Endodermal cell (in vitro differentiated cells): ENCODE measurements at regions not wholly inside any gene's neighbourhood (a gene's known extent, or its start where the extent isn't known, plus 50 kb on each side); places are given as distances from the start of the nearest gene placed in this dataset.

Experiments used
- DNase-seq: peaks from one replicate; pipeline ENCODE4 v3.0.0-alpha.2; 2017
- H3K27ac ChIP-seq: 2 replicates; pipeline ENCODE4 v1.5.1; 2013; ENCODE audit warnings: mild to moderate bottlenecking, low read depth, low read length, moderate library complexity
- H3K27me3 ChIP-seq: 2 replicates; pipeline ENCODE4 v1.6.1; 2013; ENCODE audit warnings: mild to moderate bottlenecking, low read length, moderate library complexity; ENCODE audit not compliant: insufficient read depth, control insufficient read depth, poor library complexity, severe bottlenecking
- H3K36me3 ChIP-seq: 2 replicates; pipeline ENCODE4 v1.7.0; 2013; ENCODE audit warnings: mild to moderate bottlenecking, low read length, moderate library complexity; ENCODE audit not compliant: control insufficient read depth, insufficient read depth
- H3K4me1 ChIP-seq: one replicate; pipeline ENCODE4 v1.7.0; 2013; ENCODE audit warnings: low read length; ENCODE audit not compliant: control insufficient read depth, insufficient read depth
- H3K4me3 ChIP-seq: 2 replicates; pipeline ENCODE4 v1.5.1; 2013; ENCODE audit warnings: mild to moderate bottlenecking, low read length, moderate library complexity
- H3K9ac ChIP-seq: 2 replicates; pipeline ENCODE4 v1.6.1; 2013; ENCODE audit warnings: mild to moderate bottlenecking, low read length, moderate library complexity; ENCODE audit not compliant: poor library complexity, severe bottlenecking; ENCODE audit errors: extremely low read depth
- H3K9me3 ChIP-seq: 2 replicates; pipeline ENCODE4 v1.6.1; 2013; ENCODE audit warnings: mild to moderate bottlenecking, low read length, moderate library complexity; ENCODE audit not compliant: control insufficient read depth
- H3K27ac Mint-ChIP-seq: 2 replicates; pipeline ENCODE4 v1.8.0; 2020; ENCODE audit warnings: mixed read lengths
- H3K27me3 Mint-ChIP-seq: 2 replicates; pipeline ENCODE4 v1.8.0; 2021; ENCODE audit warnings: mild to moderate bottlenecking, mixed read lengths; ENCODE audit not compliant: insufficient read depth
- H3K36me3 Mint-ChIP-seq: 2 replicates; pipeline ENCODE4 v1.8.0; 2020; ENCODE audit warnings: low read depth, mixed read lengths
- H3K4me1 Mint-ChIP-seq: 2 replicates; pipeline ENCODE4 v1.8.0; 2020; ENCODE audit warnings: mixed read lengths
- H3K4me3 Mint-ChIP-seq: 2 replicates; pipeline ENCODE4 v1.8.0; 2020; ENCODE audit warnings: mild to moderate bottlenecking, moderate library complexity, mixed read lengths
- H3K9me3 Mint-ChIP-seq: 2 replicates; pipeline ENCODE4 v1.8.0; 2020; ENCODE audit warnings: mild to moderate bottlenecking, mixed read lengths
- CTCF ChIP-seq: fragments of 200-600 bp; sonication (generic); conservative IDR thresholded peaks from 2 replicates; pipeline ENCODE4 v1.5.0; 2021; ENCODE audit warnings: antibody characterized with exemption, mild to moderate bottlenecking
- whole genome bisulfite sequencing, 2 experiments: methylation state at CpG; one replicate each; pipeline versions ENCODE4 v1.1.5 to v1.1.7; 2013; ENCODE audit warnings: missing lambda C conversion rate in 2 of 2, mixed read lengths in 1 of 2; ENCODE audit not compliant: insufficient coverage in 1 of 2, insufficient read length in 1 of 2; 5-methylcytosine and 5-hydroxymethylcytosine counted together

- no peaks in the 10 kb centered on the region for H3K36me3 ChIP-seq
- H3K27ac ChIP-seq: no peak overlapping the region
- H3K9ac ChIP-seq: no peak overlapping the region
- Mint-ChIP-seq H3K36me3 (no peaks in the 10 kb centered on the region), H3K27me3 (no peaks in the 10 kb centered on the region), H3K4me3 (no peak overlapping the region), H3K9me3 (no peaks in the 10 kb centered on the region), H3K27ac (no peak overlapping the region), H3K4me1 (no peaks in the 10 kb centered on the region)
- WGBS, 2 experiments: 90 to 100% methylated on average over 4 of the region's 4 CpGs
- no peak for TF ChIP-seq CTCF
- H3K27me3 ChIP-seq: no peaks in the 10 kb centered on the region
- no peaks in the 10 kb centered on the region for H3K9me3 ChIP-seq
- no peaks in the 10 kb centered on the region for H3K4me1 ChIP-seq
- no peak for DNase-seq
- no peak overlapping the region for H3K4me3 ChIP-seq
Observed at GRCh38 chr4:20196476-20196875, 55.2 kb upstream of the SLIT2 start.

- no peak for TF ChIP-seq CTCF
- DNase-seq: no peak
- H3K9me3 Mint-ChIP-seq: peaks cover under 1% of the 10 kb centered on the region
- no peak overlapping the region for H3K4me3 Mint-ChIP-seq
- Histone ChIP-seq H3K9ac (no peak overlapping the region), H3K4me1 (no peaks in the 10 kb centered on the region), H3K36me3 (no peaks in the 10 kb centered on the region), H3K9me3 (no peaks in the 10 kb centered on the region), H3K27ac (no peak overlapping the region), H3K4me3 (no peak overlapping the region), H3K27me3 (no peaks in the 10 kb centered on the region)
- H3K27ac Mint-ChIP-seq: no peak overlapping the region
- H3K27me3 Mint-ChIP-seq: no peaks in the 10 kb centered on the region
- no peaks in the 10 kb centered on the region for H3K4me1 Mint-ChIP-seq
- no peaks in the 10 kb centered on the region for H3K36me3 Mint-ChIP-seq
Observed at GRCh38 chr4:20195071-20195885, 56.4 kb upstream of the SLIT2 start.

GRCh38 chr4:20194123-20195013, 57.3 kb upstream of the SLIT2 start:
- no peaks in the 10 kb centered on the region for H3K4me1 ChIP-seq
- H3K27ac Mint-ChIP-seq: no peak overlapping the region
- no peaks in the 10 kb centered on the region for H3K36me3 ChIP-seq
- no peaks in the 10 kb centered on the region for H3K9me3 ChIP-seq
- H3K36me3 Mint-ChIP-seq: no peaks in the 10 kb centered on the region
- H3K27me3 ChIP-seq: no peaks in the 10 kb centered on the region
- H3K27me3 Mint-ChIP-seq: no peaks in the 10 kb centered on the region
- H3K9ac ChIP-seq: no peak overlapping the region
- no peak for TF ChIP-seq CTCF
- peaks cover 8% of the 10 kb centered on the region for H3K9me3 Mint-ChIP-seq
- H3K4me3 Mint-ChIP-seq: no peak overlapping the region
- no peaks in the 10 kb centered on the region for H3K4me1 Mint-ChIP-seq
- H3K4me3 ChIP-seq: no peak overlapping the region
- no peak overlapping the region for H3K27ac ChIP-seq
- no peak for DNase-seq
- WGBS, 2 experiments: 84 to 100% methylated on average over 1 of the region's 1 CpG
